GM21825 (cell line): ENCODE measurements at regions not wholly inside any gene's neighbourhood (a gene's known extent, or its start where the extent isn't known, plus 50 kb on each side); places are given as distances from the start of the nearest gene placed in this dataset.
"Not testable (repeated sequence)": the region's sequence is repeated elsewhere in the genome, so short reads cannot be mapped to it uniquely, and the experiment has no call there.

Source experiments
- ATAC-seq: cut with Tn5 transposase; IDR thresholded peaks from one replicate; pipeline ENCODE4 v1.9.1; 2021; ENCODE audit warnings: mild to moderate bottlenecking, moderate library complexity; ENCODE audit not compliant: unreplicated experiment

- not testable (repeated sequence) for ATAC-seq
Measured at GRCh38 chr5:91285062-91285461, 98.1 kb downstream of the ARRDC3 start.

DNA sequence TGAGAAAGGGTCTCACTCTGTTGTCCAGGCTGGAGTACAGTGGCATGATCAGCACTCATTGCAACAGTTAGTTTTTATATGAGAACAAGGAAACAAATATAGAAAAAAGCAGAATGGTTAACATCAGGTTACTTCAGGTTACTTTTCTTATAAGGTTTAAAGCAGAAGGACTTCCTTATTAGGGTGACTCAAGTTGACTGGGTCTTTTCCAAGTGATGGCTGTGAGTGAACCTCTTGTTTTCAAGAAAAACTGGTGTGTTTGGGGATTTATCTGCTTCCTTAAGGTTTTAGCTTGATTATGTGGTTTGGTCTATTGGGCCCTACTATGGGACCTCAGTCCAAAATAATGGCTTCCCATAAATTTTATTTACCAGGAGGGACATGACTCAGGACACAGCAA is 99.2 kb downstream of the ARRDC3 start:
- ATAC-seq: no peak

DNA sequence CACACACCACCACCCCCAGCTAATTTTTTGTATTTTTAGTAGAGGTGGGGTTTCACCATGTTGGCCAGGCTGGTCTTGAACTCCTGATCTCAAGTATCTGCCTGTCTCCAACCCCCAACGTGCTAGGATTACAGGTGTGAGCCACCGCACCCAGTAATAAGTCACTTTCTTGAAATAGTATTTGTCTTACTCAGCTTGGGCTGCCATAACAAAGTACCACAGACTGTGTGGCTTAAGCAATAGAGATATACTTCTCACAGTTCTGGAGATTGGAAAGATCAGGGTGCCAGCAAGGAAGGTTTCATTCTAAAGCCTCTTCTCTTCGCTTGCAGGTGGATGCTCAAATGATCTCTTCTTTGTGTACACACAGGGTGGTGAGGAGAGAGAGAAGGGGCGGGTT is 99.8 kb downstream of the ARRDC3 start:
- no peak for ATAC-seq

GRCh38 chr5:91282210-91282609 is 100.9 kb downstream of the ARRDC3 start:
- no peak for ATAC-seq

DNA sequence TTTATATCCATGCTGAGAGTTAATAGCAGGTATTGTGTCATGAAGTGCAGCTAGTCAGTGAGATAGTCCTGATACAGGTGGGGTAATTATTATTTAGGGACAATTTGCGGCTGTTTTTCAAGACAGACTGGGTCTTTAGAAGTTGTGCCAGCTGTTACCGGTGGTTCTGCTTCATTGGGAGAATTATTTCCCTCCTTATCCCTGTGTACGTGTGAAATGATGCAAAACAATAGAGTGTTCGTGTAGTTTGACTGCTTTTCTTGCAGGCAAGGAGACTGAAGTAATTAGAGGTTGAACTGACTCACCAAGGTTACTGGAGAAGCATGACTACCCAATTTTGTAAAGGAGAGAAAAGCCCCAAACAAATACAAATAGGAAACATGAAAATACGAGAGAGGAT is 101.7 kb downstream of the ARRDC3 start:
- no peak for ATAC-seq

GRCh38 chr5:91280362-91281269 is 102.5 kb downstream of the ARRDC3 start:
- peak; percentile 95 for ATAC-seq

DNA sequence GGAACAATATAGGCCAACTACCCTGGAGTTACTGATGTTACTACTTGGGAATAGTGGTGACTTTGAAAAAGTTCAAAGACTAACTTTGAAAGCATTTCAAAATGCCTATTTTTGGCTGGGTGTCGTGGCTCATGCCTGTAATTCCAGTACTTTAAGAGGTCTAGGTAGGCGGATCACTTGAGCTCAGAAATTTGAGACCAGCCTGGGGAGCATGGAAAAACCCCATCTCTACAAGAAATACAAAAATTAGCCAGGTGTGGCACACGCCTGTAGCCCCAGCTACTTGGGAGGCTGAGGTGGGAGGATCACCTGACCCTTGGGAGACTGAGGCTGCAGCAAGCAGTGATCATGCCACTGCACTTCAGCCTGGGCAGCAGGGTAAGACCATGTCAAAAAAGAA is 105.3 kb downstream of the ARRDC3 start:
- no peak for ATAC-seq

- ATAC-seq: no peak
Measured at GRCh38 chr5:91277093-91277626, 106.0 kb downstream of the ARRDC3 start.

- peak; percentile 91 for ATAC-seq
Measured at GRCh38 chr5:91272858-91273257, 110.3 kb downstream of the ARRDC3 start.

DNA sequence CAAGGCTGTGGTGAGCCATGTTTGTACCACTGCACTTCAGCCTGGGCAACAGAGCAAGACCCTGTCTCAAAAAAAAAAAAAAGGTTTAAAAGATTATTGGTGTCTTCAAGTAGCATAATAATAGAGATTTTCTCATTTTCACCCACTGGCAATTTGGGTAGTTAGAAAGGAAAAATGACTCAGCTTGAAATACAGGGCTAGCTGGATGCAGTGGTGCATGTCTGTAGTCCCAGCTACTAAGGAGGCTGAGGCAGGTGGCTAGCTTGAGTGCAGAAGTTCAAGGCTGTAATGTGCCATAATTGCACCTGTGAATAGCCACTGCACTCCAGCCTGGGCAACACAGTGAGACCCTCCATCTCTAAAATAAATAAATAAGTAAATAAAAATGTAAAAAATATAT is 111.1 kb downstream of the ARRDC3 start:
- peak; percentile 62 for ATAC-seq

GRCh38 chr5:91269198-91269597 is 113.9 kb downstream of the ARRDC3 start:
- no peak for ATAC-seq

GRCh38 chr5:91266184-91266705 is 116.9 kb downstream of the ARRDC3 start:
- ATAC-seq: peak; percentile 63

- ATAC-seq: no peak
Measured at GRCh38 chr5:91264311-91265051, 118.6 kb downstream of the ARRDC3 start.

- ATAC-seq: no peak
Measured at GRCh38 chr5:91263898-91264297, 119.2 kb downstream of the ARRDC3 start.

GRCh38 chr5:91257301-91257700 is 125.8 kb downstream of the ARRDC3 start:
- no peak for ATAC-seq

DNA sequence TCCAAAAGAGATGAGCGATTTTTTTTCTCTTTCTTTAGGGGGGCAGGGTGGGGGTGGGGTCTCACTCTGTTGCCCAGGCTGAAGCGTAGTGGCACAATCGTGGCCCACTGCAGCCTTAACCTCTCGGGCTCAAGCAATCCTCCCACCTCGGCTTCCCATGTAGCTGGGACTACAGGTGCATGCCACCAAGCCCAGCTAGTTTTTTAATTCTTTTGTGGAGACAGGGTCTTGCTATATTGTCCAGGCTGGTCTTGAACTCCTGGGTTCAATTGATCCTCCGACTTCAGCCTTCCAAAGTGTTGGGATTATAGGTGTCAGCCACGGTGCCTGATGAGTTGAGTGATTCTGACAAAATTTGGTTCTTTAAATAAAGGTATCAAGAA is 127.0 kb downstream of the ARRDC3 start:
- ATAC-seq: no peak

- ATAC-seq: no peak
Measured at GRCh38 chr5:91255396-91256141, 127.5 kb downstream of the ARRDC3 start.

GRCh38 chr5:91252916-91253315 is 130.2 kb downstream of the ARRDC3 start:
- ATAC-seq: no peak

DNA sequence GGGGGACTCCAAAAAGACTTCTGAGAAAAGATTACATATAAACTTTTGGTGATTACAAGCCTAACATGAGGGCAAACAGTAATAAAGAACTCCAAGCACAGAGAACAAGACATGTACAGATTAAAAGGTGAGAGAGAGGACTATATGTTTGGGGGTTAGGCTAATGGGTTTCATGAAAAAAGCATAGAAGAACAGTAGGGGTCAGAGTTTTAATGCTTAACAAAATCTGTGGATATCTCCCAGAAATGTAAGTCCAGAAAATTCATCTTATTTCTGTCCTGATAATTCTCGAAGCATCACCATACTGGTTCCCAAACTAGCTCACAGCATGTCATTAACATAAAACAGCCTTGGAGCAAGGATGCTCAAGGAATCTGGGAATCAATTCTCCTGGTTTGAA is 137.2 kb downstream of the ARRDC3 start:
- ATAC-seq: no peak

DNA sequence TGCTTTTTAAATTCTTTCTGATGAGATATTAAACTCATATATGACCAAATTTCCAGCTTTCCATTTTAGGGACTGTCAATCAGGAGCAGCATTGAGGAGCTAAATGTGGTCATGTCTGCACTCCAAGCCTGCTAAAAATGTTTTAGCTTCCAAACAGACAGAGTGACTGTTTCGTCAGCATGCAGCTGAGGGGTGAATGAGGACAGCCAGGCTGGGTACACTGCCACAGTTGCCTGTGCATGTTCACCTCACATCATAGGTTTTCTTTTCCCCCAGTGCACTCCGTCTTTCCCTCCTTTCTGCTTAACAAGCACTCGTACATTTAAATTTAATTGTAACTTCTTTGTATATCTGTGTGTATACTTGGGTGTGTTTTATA is 138.1 kb downstream of the ARRDC3 start:
- no peak for ATAC-seq
